Lower leg skin (tissue), 3 donors: ENCODE measurements at regions not wholly inside any gene's neighbourhood (a gene's known extent, or its start where the extent isn't known, plus 50 kb on each side); places are given as distances from the start of the nearest gene placed in this dataset.

Experiments used
- POLR2A ChIP-seq, 2 donors: fragments of 450-650 bp; IDR thresholded peaks; one replicate each; pipeline ENCODE4 v1.6.1; 2016 to 2017; ENCODE audit warnings: antibody characterized with exemption in 2 of 2, mild to moderate bottlenecking in 1 of 2, moderate library complexity in 1 of 2
- TF ChIP-seq, protein P1 (sequence below), 3 donors: fragments of 450-650 bp; IDR thresholded peaks; one replicate each; pipeline ENCODE4 v1.5.1; 2016; ENCODE audit warnings: antibody characterized with exemption in 3 of 3, mild to moderate bottlenecking in 3 of 3, moderate library complexity in 2 of 3

DNA sequence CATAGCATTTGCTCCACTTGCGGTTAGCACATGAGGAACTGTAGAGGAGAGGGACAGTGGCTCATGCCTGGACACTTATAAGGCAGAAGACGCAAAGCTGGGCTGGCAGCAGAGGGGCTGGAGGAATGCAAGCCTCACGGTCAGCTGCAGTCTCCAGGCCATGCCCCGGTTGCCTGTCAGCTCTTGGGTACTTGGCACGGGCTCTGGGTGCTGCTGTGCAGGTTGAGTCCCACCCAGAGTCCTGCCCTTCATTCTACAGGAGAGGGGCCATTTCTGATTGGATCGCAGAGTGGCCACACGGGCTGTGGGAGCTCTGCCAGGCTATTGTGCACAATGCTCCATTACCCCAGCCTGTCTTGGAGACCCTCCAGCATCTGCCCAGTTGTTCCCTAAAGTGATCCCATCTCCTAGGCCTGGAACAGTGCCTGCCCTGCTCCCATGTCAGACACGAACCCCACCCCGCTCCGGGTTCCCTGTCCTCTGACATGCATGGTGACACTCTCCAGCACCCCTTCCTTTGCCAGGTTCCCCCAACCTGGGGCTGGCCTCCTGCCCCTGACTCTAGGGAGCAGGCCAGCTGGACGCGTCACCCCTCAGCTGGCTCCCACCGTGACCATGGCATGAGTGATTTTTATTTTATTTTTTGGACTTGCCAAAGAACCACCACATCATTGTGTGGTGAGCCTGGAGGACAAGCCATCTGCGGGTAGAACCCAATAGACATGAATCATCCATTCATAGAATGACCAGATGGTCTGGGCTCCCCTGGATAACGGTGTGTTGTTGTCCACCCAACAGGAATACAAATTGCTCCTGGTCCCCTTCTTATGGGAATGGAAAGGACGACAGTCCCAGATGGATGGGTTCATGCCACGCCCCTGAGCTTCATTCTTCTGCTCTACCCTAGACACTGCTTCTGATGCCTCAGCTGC, 51.0 kb upstream of the KLF13 start:
- no peak for TF ChIP-seq POLR2A (IDR thresholded peaks at IDR 0.05)
- TF ChIP-seq, protein P1, sequence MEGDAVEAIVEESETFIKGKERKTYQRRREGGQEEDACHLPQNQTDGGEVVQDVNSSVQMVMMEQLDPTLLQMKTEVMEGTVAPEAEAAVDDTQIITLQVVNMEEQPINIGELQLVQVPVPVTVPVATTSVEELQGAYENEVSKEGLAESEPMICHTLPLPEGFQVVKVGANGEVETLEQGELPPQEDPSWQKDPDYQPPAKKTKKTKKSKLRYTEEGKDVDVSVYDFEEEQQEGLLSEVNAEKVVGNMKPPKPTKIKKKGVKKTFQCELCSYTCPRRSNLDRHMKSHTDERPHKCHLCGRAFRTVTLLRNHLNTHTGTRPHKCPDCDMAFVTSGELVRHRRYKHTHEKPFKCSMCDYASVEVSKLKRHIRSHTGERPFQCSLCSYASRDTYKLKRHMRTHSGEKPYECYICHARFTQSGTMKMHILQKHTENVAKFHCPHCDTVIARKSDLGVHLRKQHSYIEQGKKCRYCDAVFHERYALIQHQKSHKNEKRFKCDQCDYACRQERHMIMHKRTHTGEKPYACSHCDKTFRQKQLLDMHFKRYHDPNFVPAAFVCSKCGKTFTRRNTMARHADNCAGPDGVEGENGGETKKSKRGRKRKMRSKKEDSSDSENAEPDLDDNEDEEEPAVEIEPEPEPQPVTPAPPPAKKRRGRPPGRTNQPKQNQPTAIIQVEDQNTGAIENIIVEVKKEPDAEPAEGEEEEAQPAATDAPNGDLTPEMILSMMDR (IDR thresholded peaks at IDR 0.05): no peak
